ENCODE measurements at regions not wholly inside any gene's neighbourhood (a gene's known extent, or its start where the extent isn't known, plus 50 kb on each side); places are given as distances from the start of the nearest gene placed in this dataset.
"Not testable (repeated sequence)": the region's sequence is repeated elsewhere in the genome, so short reads cannot be mapped to it uniquely, and the experiment has no call there.

GRCh38 chr3:17830788-17831187 is 88.4 kb upstream of the TBC1D5 start:
- DNase-seq: peak; percentile 76

- no peak for DNase-seq
Measured at GRCh38 chr3:17828388-17828787, 86.0 kb upstream of the TBC1D5 start.

- no peak for DNase-seq
Measured at GRCh38 chr3:17825298-17825697, 82.9 kb upstream of the TBC1D5 start.

- DNase-seq: no peak
Measured at GRCh38 chr3:17823816-17824215, 81.4 kb upstream of the TBC1D5 start.

GRCh38 chr3:17823036-17823435 is 80.6 kb upstream of the TBC1D5 start:
- no peak for DNase-seq

- no peak for DNase-seq
Measured at GRCh38 chr3:17820704-17821103, 78.3 kb upstream of the TBC1D5 start.

GRCh38 chr3:17820275-17820674 is 77.8 kb upstream of the TBC1D5 start:
- DNase-seq: no peak

GRCh38 chr3:17817973-17818372 is 75.5 kb upstream of the TBC1D5 start:
- DNase-seq: not testable (repeated sequence)

GRCh38 chr3:17817545-17817944 is 75.1 kb upstream of the TBC1D5 start:
- DNase-seq: no peak

GRCh38 chr3:17816839-17817238 is 74.4 kb upstream of the TBC1D5 start:
- not testable (repeated sequence) for DNase-seq

- DNase-seq: not testable (repeated sequence)
Measured at GRCh38 chr3:17812328-17812727, 69.9 kb upstream of the TBC1D5 start.

- peak; percentile 55 for DNase-seq
Measured at GRCh38 chr3:17811646-17812045, 69.2 kb upstream of the TBC1D5 start.

GRCh38 chr3:17810759-17811158 is 68.3 kb upstream of the TBC1D5 start:
- peak; percentile 75 for DNase-seq

- DNase-seq: peak; percentile 63
Measured at GRCh38 chr3:17808994-17809393, 66.6 kb upstream of the TBC1D5 start.

- no peak for DNase-seq
Measured at GRCh38 chr3:17806876-17807275, 64.4 kb upstream of the TBC1D5 start.

GRCh38 chr3:17806201-17806600 is 63.8 kb upstream of the TBC1D5 start:
- DNase-seq: no peak

- no peak for DNase-seq
Measured at GRCh38 chr3:17805461-17805940, 63.1 kb upstream of the TBC1D5 start.

- no peak for DNase-seq
Measured at GRCh38 chr3:17802950-17803349, 60.5 kb upstream of the TBC1D5 start.

GRCh38 chr3:17801131-17801530 is 58.7 kb upstream of the TBC1D5 start:
- no peak for DNase-seq

- DNase-seq: no peak
Measured at GRCh38 chr3:17800232-17800631, 57.8 kb upstream of the TBC1D5 start.

GRCh38 chr3:17799312-17799711 is 56.9 kb upstream of the TBC1D5 start:
- DNase-seq: no peak

GRCh38 chr3:17798000-17798399 is 55.6 kb upstream of the TBC1D5 start:
- no peak for DNase-seq

GRCh38 chr3:17795711-17796110 is 53.3 kb upstream of the TBC1D5 start:
- DNase-seq: no peak

- no peak for DNase-seq
Measured at GRCh38 chr3:17795280-17795679, 52.8 kb upstream of the TBC1D5 start.

GRCh38 chr3:17793542-17794195 is 51.2 kb upstream of the TBC1D5 start:
- DNase-seq: no peak

Measured in fibroblast of skin of abdomen (primary cell).